GM23248 (cell line): ENCODE measurements at regions not wholly inside any gene's neighbourhood (a gene's known extent, or its start where the extent isn't known, plus 50 kb on each side); places are given as distances from the start of the nearest gene placed in this dataset.

Experiments
- EZH2 ChIP-seq: fragments of 200-600 bp; sonication (generic); IDR thresholded peaks from 2 replicates; pipeline ENCODE4 v1.6.1; 2018; ENCODE audit warnings: antibody characterized with exemption, mild to moderate bottlenecking; ENCODE audit not compliant: insufficient read depth, poor library complexity, severe bottlenecking
- EZH2phosphoT487 ChIP-seq: fragments of 200-600 bp; sonication (generic); IDR thresholded peaks from 2 replicates; pipeline ENCODE4 v1.6.1; 2018; ENCODE audit warnings: antibody characterized with exemption, moderate library complexity, mild to moderate bottlenecking, low read depth; ENCODE audit not compliant: insufficient read depth

GRCh38 chr19:28701491-28701890, 511.5 kb downstream of the UQCRFS1 start:
- TF ChIP-seq EZH2phosphoT487: no peak
- no peak for TF ChIP-seq EZH2
